Caco-2 (cell line): ENCODE measurements at regions not wholly inside any gene's neighbourhood (a gene's known extent, or its start where the extent isn't known, plus 50 kb on each side); places are given as distances from the start of the nearest gene placed in this dataset.

Experiments
- BruUV-seq: library from RNA; stranded (reverse); fragments of 400-500 nt; replicated peaks from 2 replicates; lab custom pipeline; 2021; lab: Mats Ljungman, UMichigan
- CTCF ChIA-PET: fragments of 300-600 bp; sonication (Branson Sonifier 250); formaldehyde crosslinking; loops from one replicate; lab custom pipeline; 2022; ENCODE audit warnings: antibody characterized with exemption; lab: Charles Lee
- POLR2A ChIA-PET: fragments of 300-600 bp; sonication (Branson Sonifier 250); formaldehyde crosslinking; loops from one replicate; lab custom pipeline; 2022; ENCODE audit warnings: antibody characterized with exemption; lab: Charles Lee
- DNase-seq, 2 experiments: peaks; one replicate each; pipeline versions ENCODE4 v3.0.0 to v3.0.0-alpha.2; 2020 to 2022
- H3K27me3 ChIP-seq: replicated peaks from 2 replicates; pipeline ENCODE4 v1.6.0; 2011; ENCODE audit warnings: low read length; ENCODE audit not compliant: control insufficient read depth, insufficient read depth
- H3K36me3 ChIP-seq: 2 replicates; pipeline ENCODE4 v1.5.1; 2011; ENCODE audit warnings: low read length; ENCODE audit not compliant: control insufficient read depth, insufficient read depth
- H3K4me1 ChIP-seq: fragments of 250-450 bp; sonication (Bioruptor Pico); 2 replicates; pipeline ENCODE4 v1.5.1; 2020; ENCODE audit warnings: mild to moderate bottlenecking
- H3K4me3 ChIP-seq: 2 replicates; pipeline ENCODE4 v1.5.1; 2011; ENCODE audit warnings: low read depth, mild to moderate bottlenecking, control low read depth, low read length
- H3K9me3 ChIP-seq: fragments of 250-450 bp; sonication (Bioruptor Pico); 2 replicates; pipeline ENCODE4 v1.5.1; 2020; ENCODE audit warnings: mild to moderate bottlenecking, moderate library complexity
- H3K27ac Mint-ChIP-seq: one replicate; pipeline ENCODE4 v1.8.0; 2022; ENCODE audit warnings: mixed read lengths; ENCODE audit not compliant: unreplicated experiment
- H3K27me3 Mint-ChIP-seq: one replicate; pipeline ENCODE4 v1.8.0; 2022; ENCODE audit warnings: mixed read lengths; ENCODE audit not compliant: insufficient read depth, unreplicated experiment
- H3K36me3 Mint-ChIP-seq: one replicate; pipeline ENCODE4 v1.8.0; 2022; ENCODE audit warnings: mild to moderate bottlenecking, mixed read lengths; ENCODE audit not compliant: insufficient read depth, unreplicated experiment
- H3K4me1 Mint-ChIP-seq: one replicate; pipeline ENCODE4 v1.8.0; 2022; ENCODE audit warnings: low read depth, mixed read lengths; ENCODE audit not compliant: unreplicated experiment
- H3K4me3 Mint-ChIP-seq: one replicate; pipeline ENCODE4 v1.8.0; 2022; ENCODE audit warnings: mild to moderate bottlenecking, moderate library complexity, mixed read lengths; ENCODE audit not compliant: unreplicated experiment
- H3K9me3 Mint-ChIP-seq: one replicate; pipeline ENCODE4 v1.8.0; 2022; ENCODE audit warnings: mixed read lengths; ENCODE audit not compliant: unreplicated experiment
- CTCF ChIP-seq, 2 experiments: fragments of 200-600 bp in 1 of 2; IDR thresholded peaks; 1 replicate in 1 of 2; 2 replicates in 1 of 2; pipeline versions ENCODE4 v1.5.1 to v1.8.0; 2011 to 2022; ENCODE audit warnings: antibody characterized with exemption in 1 of 2, control low read depth in 1 of 2, inconsistent platforms in 1 of 2, low read depth in 1 of 2, low read length in 1 of 2, mild to moderate bottlenecking in 1 of 2, moderate library complexity in 1 of 2; ENCODE audit not compliant: insufficient read depth in 1 of 2, severe bottlenecking in 1 of 2, unreplicated experiment in 1 of 2
- intact Hi-C: fragments of 100-400 bp; cut with micrococcal nuclease; formaldehyde crosslinking; loops from one replicate; pipeline ENCODE4 v1.10.0; 2022; ENCODE audit not compliant: unreplicated experiment

- H3K4me3 ChIP-seq: no peak overlapping the region
- no peaks in the 10 kb centered on the region for H3K27me3 Mint-ChIP-seq
Measured at GRCh38 chr4:22875587-22876257, 183.0 kb downstream of the GBA3 start.

GRCh38 chr4:22874334-22874912 lies 181.7 kb downstream of the GBA3 start:
- no peaks in the 10 kb centered on the region for H3K27me3 Mint-ChIP-seq
- H3K4me1 Mint-ChIP-seq: no peaks in the 10 kb centered on the region
- no TSS peak for BruUV-seq
- H3K36me3 Mint-ChIP-seq: no peaks in the 10 kb centered on the region
- H3K4me1 ChIP-seq: no peaks in the 10 kb centered on the region
- ChIA-PET POLR2A (no interaction called here), CTCF (no interaction called here)
- H3K27ac Mint-ChIP-seq: no peak overlapping the region
- no peaks in the 10 kb centered on the region for H3K9me3 ChIP-seq
- H3K4me3 Mint-ChIP-seq: no peak overlapping the region
- H3K4me3 ChIP-seq: no peak overlapping the region
- H3K36me3 ChIP-seq: no peaks in the 10 kb centered on the region
- no peaks in the 10 kb centered on the region for H3K9me3 Mint-ChIP-seq
- H3K27me3 ChIP-seq: no peaks in the 10 kb centered on the region
- no peak for DNase-seq
- no peak for TF ChIP-seq CTCF (IDR thresholded peaks at IDR 0.05; ENCODE audit: insufficient read depth in 1 of 2, low read depth in 1 of 2, low read length in 1 of 2, severe bottlenecking in 1 of 2, unreplicated experiment in 1 of 2)
- intact Hi-C loops: no loop called here

More at GRCh38 chr4:22875587-22876257, 183.0 kb downstream of the GBA3 start:
- Histone ChIP-seq H3K36me3 (no peaks in the 10 kb centered on the region), H3K27me3 (no peaks in the 10 kb centered on the region), H3K9me3 (no peaks in the 10 kb centered on the region), H3K4me1 (no peaks in the 10 kb centered on the region)
- intact Hi-C loops: no loop called here
- DNase-seq: no peak
- Mint-ChIP-seq H3K27ac (no peak overlapping the region), H3K9me3 (no peaks in the 10 kb centered on the region), H3K4me1 (no peaks in the 10 kb centered on the region), H3K36me3 (no peaks in the 10 kb centered on the region), H3K4me3 (no peak overlapping the region)
- TF ChIP-seq CTCF (IDR thresholded peaks at IDR 0.05; ENCODE audit: insufficient read depth in 1 of 2, low read depth in 1 of 2, low read length in 1 of 2, severe bottlenecking in 1 of 2, unreplicated experiment in 1 of 2): no peak
- POLR2A ChIA-PET: no interaction called here
- CTCF ChIA-PET: no interaction called here
- BruUV-seq: no TSS peak

GRCh38 chr4:22873899-22874298 lies 181.2 kb downstream of the GBA3 start:
- ChIA-PET POLR2A (no interaction called here), CTCF (no interaction called here)
- Mint-ChIP-seq H3K36me3 (no peaks in the 10 kb centered on the region), H3K27me3 (no peaks in the 10 kb centered on the region), H3K4me1 (no peaks in the 10 kb centered on the region), H3K9me3 (no peaks in the 10 kb centered on the region), H3K27ac (no peak overlapping the region), H3K4me3 (no peak overlapping the region)
- no peak for DNase-seq
- no peak for TF ChIP-seq CTCF (IDR thresholded peaks at IDR 0.05; ENCODE audit: insufficient read depth in 1 of 2, low read depth in 1 of 2, low read length in 1 of 2, severe bottlenecking in 1 of 2, unreplicated experiment in 1 of 2)
- no peaks in the 10 kb centered on the region for H3K4me1 ChIP-seq
- no peaks in the 10 kb centered on the region for H3K36me3 ChIP-seq
- H3K9me3 ChIP-seq: no peaks in the 10 kb centered on the region
- intact Hi-C loops: no loop called here
- H3K27me3 ChIP-seq: no peaks in the 10 kb centered on the region
- no TSS peak for BruUV-seq
- H3K4me3 ChIP-seq: no peak overlapping the region
